ENCODE measurements at regions not wholly inside any gene's neighbourhood (a gene's known extent, or its start where the extent isn't known, plus 50 kb on each side); places are given as distances from the start of the nearest gene placed in this dataset.

GRCh38 chr14:71499018-71499417 lies 433.2 kb upstream of the RGS6 start:
- Mint-ChIP-seq H3K4me3 (no peak overlapping the region), H3K9me3 (peaks cover 8% of the 10 kb centered on the region; the same call in 1 of the 2 replicates), H3K4me1 (peaks cover 27% of the 10 kb centered on the region), H3K27ac (no peak overlapping the region), H3K36me3 (no peaks in the 10 kb centered on the region), H3K27me3 (ENCODE audit: low read depth) (no peaks in the 10 kb centered on the region)
- no peak for TF ChIP-seq ZNF425 (CRISPR knock-in tag; conservative IDR thresholded peaks at IDR 0.05)
- TF ChIP-seq FOXK1 (CRISPR knock-in tag; IDR thresholded peaks at IDR 0.05): no peak
- TF ChIP-seq EMX1 (CRISPR knock-in tag; IDR thresholded peaks at IDR 0.05): no peak
- no peak for TF ChIP-seq ETV6 (CRISPR knock-in tag; IDR thresholded peaks at IDR 0.05)
- TF ChIP-seq CREB1 (CRISPR knock-in tag; IDR thresholded peaks at IDR 0.05): no peak
- no peak for TF ChIP-seq MXD4 (CRISPR knock-in tag; IDR thresholded peaks at IDR 0.05; ENCODE audit: borderline replicate concordance)
- no peak for TF ChIP-seq ZNF281 (CRISPR knock-in tag; IDR thresholded peaks at IDR 0.05)
- no peak for TF ChIP-seq ZBTB43 (CRISPR knock-in tag; IDR thresholded peaks at IDR 0.05)
- CTCF ChIA-PET: interaction anchor here (1.1 kb wide), 1 partner anchor 12 kb away, joined by 3 read pairs; no protein-coding TSS in a partner anchor
- DNase-seq (ENCODE audit: low spot score) (no peak), ATAC-seq (no peak)
- POLR2A ChIA-PET: no interaction called here

- H3K4me1 Mint-ChIP-seq: peaks cover 28% of the 10 kb centered on the region
- H3K36me3 Mint-ChIP-seq: peaks cover under 1% of the 10 kb centered on the region
- ChIA-PET CTCF (no interaction called here), POLR2A (no interaction called here)
- no peak overlapping the region for H3K27ac Mint-ChIP-seq
- no peak overlapping the region for H3K4me3 Mint-ChIP-seq
- no peaks in the 10 kb centered on the region for H3K9me3 Mint-ChIP-seq
- no peaks in the 10 kb centered on the region for H3K27me3 Mint-ChIP-seq (ENCODE audit: low read depth)
- DNase-seq (ENCODE audit: low spot score) (no peak), ATAC-seq (no peak)
- TF ChIP-seq KAT7 (CRISPR knock-in tag; IDR thresholded peaks at IDR 0.05; ENCODE audit: borderline replicate concordance) (no peak), RORB (CRISPR knock-in tag; IDR thresholded peaks at IDR 0.05) (no peak), ZBTB21 (CRISPR knock-in tag; IDR thresholded peaks at IDR 0.05; ENCODE audit: borderline replicate concordance) (no peak), ZNF671 (CRISPR knock-in tag; IDR thresholded peaks at IDR 0.05) (no peak), ZNF423 (CRISPR knock-in tag; IDR thresholded peaks at IDR 0.05) (no peak), ATF1 (CRISPR knock-in tag; IDR thresholded peaks at IDR 0.05) (no peak), ZNF232 (CRISPR knock-in tag; IDR thresholded peaks at IDR 0.05) (no peak), CBFB (CRISPR knock-in tag; IDR thresholded peaks at IDR 0.05; ENCODE audit: low read depth) (no peak), E2F4 (CRISPR knock-in tag; IDR thresholded peaks at IDR 0.05; ENCODE audit: borderline replicate concordance, low read depth) (no peak), MLX (CRISPR knock-in tag; IDR thresholded peaks at IDR 0.05) (no peak), CTCF (IDR thresholded peaks at IDR 0.05) (no peak), ZNF532 (CRISPR knock-in tag; IDR thresholded peaks at IDR 0.05; ENCODE audit: borderline replicate concordance) (no peak), E2F1 (CRISPR knock-in tag; IDR thresholded peaks at IDR 0.05) (no peak)
These were observed 424.5 kb upstream of the RGS6 start for GRCh38 chr14:71507681-71508080.

Measured in WTC11 (cell line).